Karpas-422 (cell line): ENCODE measurements at regions not wholly inside any gene's neighbourhood (a gene's known extent, or its start where the extent isn't known, plus 50 kb on each side); places are given as distances from the start of the nearest gene placed in this dataset.

ENCODE experiments used
- DNase-seq: peaks from one replicate; pipeline ENCODE4 v3.0.0-alpha.2; 2015
- H2AFZ ChIP-seq: fragments of 200-600 bp; sonication (generic); 2 replicates; pipeline ENCODE4 v1.6.1; 2014; ENCODE audit warnings: antibody characterized with exemption, low read length, mixed read lengths
- H3K27ac ChIP-seq: fragments of 200-600 bp; sonication (generic); 2 replicates; pipeline ENCODE4 v1.5.1; 2014; ENCODE audit warnings: mild to moderate bottlenecking, low read length, moderate library complexity
- H3K27me3 ChIP-seq: fragments of 200-600 bp; sonication (generic); 2 replicates; pipeline ENCODE4 v1.6.1; 2014; ENCODE audit warnings: low read length, mixed read lengths
- H3K36me3 ChIP-seq: fragments of 200-600 bp; sonication (generic); 2 replicates; pipeline ENCODE4 v1.6.1; 2014; ENCODE audit warnings: low read length, mixed read lengths; ENCODE audit not compliant: insufficient read depth
- H3K4me1 ChIP-seq: fragments of 200-600 bp; sonication (generic); 2 replicates; pipeline ENCODE4 v1.6.1; 2014; ENCODE audit warnings: mild to moderate bottlenecking, low read length, mixed read lengths
- H3K4me2 ChIP-seq: fragments of 200-600 bp; sonication (generic); 2 replicates; pipeline ENCODE4 v1.6.1; 2014; ENCODE audit warnings: low read length, low read depth, mild to moderate bottlenecking; ENCODE audit not compliant: poor library complexity, severe bottlenecking
- H3K4me3 ChIP-seq: fragments of 200-600 bp; sonication (generic); 2 replicates; pipeline ENCODE4 v1.5.1; 2014; ENCODE audit warnings: mild to moderate bottlenecking, antibody characterized with exemption, low read length, mixed read lengths
- H3K79me2 ChIP-seq: fragments of 200-600 bp; sonication (generic); 2 replicates; pipeline ENCODE4 v1.6.1; 2014; ENCODE audit warnings: mild to moderate bottlenecking, low read length, mixed read lengths
- H3K9ac ChIP-seq: fragments of 200-600 bp; sonication (generic); 2 replicates; pipeline ENCODE4 v1.6.0; 2014; ENCODE audit warnings: low read length
- H3K9me2 ChIP-seq: fragments of 200-600 bp; sonication (generic), shearing (Covaris generic); replicated peaks from 2 replicates; pipeline ENCODE4 v1.6.0; 2014; ENCODE audit warnings: mild to moderate bottlenecking, low read length, moderate library complexity; ENCODE audit not compliant: insufficient read depth
- H3K9me3 ChIP-seq: fragments of 300-700, 200-600 bp; sonication (generic); 2 replicates; pipeline ENCODE4 v1.6.1; 2014; ENCODE audit warnings: low read length, mixed read lengths
- H4K20me1 ChIP-seq: fragments of 200-600 bp; sonication (generic); 2 replicates; pipeline ENCODE4 v1.6.1; 2014; ENCODE audit warnings: mild to moderate bottlenecking, antibody characterized with exemption, low read length, low read depth; ENCODE audit not compliant: insufficient read depth

DNA sequence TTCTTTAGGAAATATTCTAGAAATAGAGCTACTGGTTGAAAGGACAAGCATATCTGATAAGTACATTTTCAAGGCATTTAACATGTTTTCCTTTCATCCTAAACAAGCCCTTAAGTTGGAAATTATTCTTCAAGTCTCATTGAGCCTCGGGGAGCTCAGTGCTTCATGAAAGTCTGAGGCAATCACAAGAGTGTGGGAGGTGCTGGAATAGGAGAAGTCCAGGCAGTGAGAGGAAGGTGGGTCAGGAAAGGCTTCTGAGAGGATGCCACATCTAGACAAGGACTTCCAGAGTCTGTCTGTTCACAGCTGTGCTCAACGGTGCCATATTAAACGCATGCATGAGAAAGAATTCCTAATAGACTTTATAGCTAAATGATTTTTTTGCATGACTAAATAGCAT, 69.8 kb downstream of the CD83 start:
- H3K9ac ChIP-seq = no peak overlapping the region
- no peak overlapping the region for H2AFZ ChIP-seq
- no peak overlapping the region for H3K4me2 ChIP-seq
- no peaks in the 10 kb centered on the region for H3K27me3 ChIP-seq
- no peaks in the 10 kb centered on the region for H3K79me2 ChIP-seq
- H3K4me3 ChIP-seq = no peak overlapping the region
- DNase-seq = no peak
- no peaks in the 10 kb centered on the region for H3K9me2 ChIP-seq
- no peak overlapping the region for H3K27ac ChIP-seq
- H3K36me3 ChIP-seq = no peaks in the 10 kb centered on the region
- H3K9me3 ChIP-seq = no peaks in the 10 kb centered on the region
- H4K20me1 ChIP-seq = no peaks in the 10 kb centered on the region
- H3K4me1 ChIP-seq = no peaks in the 10 kb centered on the region

GRCh38 chr6:14189074-14189473, 71.5 kb downstream of the CD83 start:
- no peak overlapping the region for H3K4me3 ChIP-seq
- H3K4me2 ChIP-seq = no peak overlapping the region
- no peak for DNase-seq
- no peak overlapping the region for H2AFZ ChIP-seq
- no peaks in the 10 kb centered on the region for H3K79me2 ChIP-seq
- H3K9me3 ChIP-seq = no peaks in the 10 kb centered on the region
- no peak overlapping the region for H3K9ac ChIP-seq
- H3K36me3 ChIP-seq = no peaks in the 10 kb centered on the region
- no peak overlapping the region for H3K27ac ChIP-seq
- H3K27me3 ChIP-seq = no peaks in the 10 kb centered on the region
- H4K20me1 ChIP-seq = no peaks in the 10 kb centered on the region
- no peaks in the 10 kb centered on the region for H3K9me2 ChIP-seq
- no peaks in the 10 kb centered on the region for H3K4me1 ChIP-seq

- Histone ChIP-seq H3K4me1 (no peaks in the 10 kb centered on the region), H3K9ac (no peak overlapping the region), H3K36me3 (no peaks in the 10 kb centered on the region)
Observed at GRCh38 chr6:14190191-14190928, 72.8 kb downstream of the CD83 start.

DNA sequence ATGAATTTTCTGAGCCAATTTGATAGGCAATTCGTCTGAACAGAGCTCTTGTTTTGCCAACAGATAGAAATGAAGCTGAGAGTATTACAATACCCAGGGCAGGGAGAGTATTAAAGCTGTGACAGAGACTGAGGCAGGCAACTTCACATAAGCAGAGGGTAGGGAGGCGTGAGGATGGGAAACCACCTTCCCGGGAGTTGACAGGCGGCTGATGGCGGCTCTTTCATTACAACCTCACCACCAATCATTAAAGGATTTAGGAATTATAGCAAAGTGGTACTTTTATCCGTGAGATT, 73.3 kb downstream of the CD83 start:
- H4K20me1 ChIP-seq = no peaks in the 10 kb centered on the region
- no peak overlapping the region for H3K4me3 ChIP-seq
- no peak overlapping the region for H3K27ac ChIP-seq
- no peaks in the 10 kb centered on the region for H3K4me1 ChIP-seq
- no peaks in the 10 kb centered on the region for H3K9me2 ChIP-seq
- H3K79me2 ChIP-seq = no peaks in the 10 kb centered on the region
- H3K4me2 ChIP-seq = no peak overlapping the region
- no peaks in the 10 kb centered on the region for H3K27me3 ChIP-seq
- H3K36me3 ChIP-seq = no peaks in the 10 kb centered on the region
- no peak overlapping the region for H3K9ac ChIP-seq
- no peaks in the 10 kb centered on the region for H3K9me3 ChIP-seq
- no peak overlapping the region for H2AFZ ChIP-seq
- DNase-seq = no peak

More at GRCh38 chr6:14190191-14190928, 72.8 kb downstream of the CD83 start:
- Histone ChIP-seq H3K4me3 (no peak overlapping the region), H2AFZ (no peak overlapping the region), H3K4me2 (no peak overlapping the region), H4K20me1 (no peaks in the 10 kb centered on the region), H3K79me2 (no peaks in the 10 kb centered on the region), H3K27me3 (no peaks in the 10 kb centered on the region), H3K9me3 (no peaks in the 10 kb centered on the region), H3K9me2 (no peaks in the 10 kb centered on the region), H3K27ac (no peak overlapping the region)
- no peak for DNase-seq

DNA sequence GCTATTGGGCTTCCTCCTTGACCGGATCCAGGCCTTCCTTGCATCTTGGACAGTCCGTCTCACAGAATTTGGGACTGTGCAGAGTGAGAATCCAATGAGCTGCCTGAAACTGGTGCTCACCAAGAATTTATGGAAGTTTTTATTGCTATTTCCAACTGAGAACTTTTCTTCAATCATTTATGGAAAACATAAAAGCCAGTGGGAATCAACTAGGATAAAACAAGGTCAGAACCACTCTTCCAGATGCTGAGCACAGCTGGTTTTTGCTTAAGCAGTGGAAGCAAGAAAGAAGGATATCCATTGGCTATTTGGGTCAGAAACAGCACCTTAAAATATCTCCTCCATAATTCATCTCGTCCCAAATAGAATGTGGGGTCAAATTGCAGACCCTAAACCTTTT, 74.2 kb downstream of the CD83 start:
- no peaks in the 10 kb centered on the region for H3K36me3 ChIP-seq

DNA sequence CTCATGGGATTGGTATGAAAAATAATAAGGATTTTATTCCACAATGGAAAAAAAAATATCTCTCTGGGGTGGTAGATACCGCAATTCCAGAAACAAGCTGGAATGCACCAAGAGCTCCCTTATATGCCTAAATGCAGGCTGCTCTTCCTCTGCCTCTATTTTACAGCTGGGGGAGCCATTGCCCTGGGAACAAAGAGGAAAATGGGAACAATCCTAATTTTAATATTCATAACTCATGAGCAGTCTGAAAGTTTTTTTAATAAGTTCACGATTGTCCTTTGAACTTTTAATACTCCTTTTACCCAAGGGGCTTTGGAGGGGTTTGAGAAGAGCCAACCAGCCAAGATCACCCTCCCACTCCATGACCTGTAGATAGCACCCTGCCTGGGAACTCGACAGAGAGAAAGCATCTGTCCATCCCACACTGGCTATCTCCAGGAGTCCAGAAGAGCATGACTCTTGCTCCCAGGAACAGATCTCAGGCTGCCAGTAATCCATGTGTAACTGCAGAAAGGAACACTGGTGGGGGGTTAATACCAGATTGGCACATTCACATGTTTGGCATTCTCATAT, 74.7 kb downstream of the CD83 start:
- H4K20me1 ChIP-seq = no peaks in the 10 kb centered on the region
- H3K9me3 ChIP-seq = no peaks in the 10 kb centered on the region
- H3K4me3 ChIP-seq = no peak overlapping the region
- no peaks in the 10 kb centered on the region for H3K27me3 ChIP-seq
- no peak overlapping the region for H3K27ac ChIP-seq
- H3K9ac ChIP-seq = no peak overlapping the region
- no peaks in the 10 kb centered on the region for H3K79me2 ChIP-seq
- H3K9me2 ChIP-seq = no peaks in the 10 kb centered on the region
- DNase-seq = no peak
- H3K36me3 ChIP-seq = no peaks in the 10 kb centered on the region
- no peak overlapping the region for H3K4me2 ChIP-seq
- no peaks in the 10 kb centered on the region for H3K4me1 ChIP-seq
- no peak overlapping the region for H2AFZ ChIP-seq

More for the DNA sequence above, 74.2 kb downstream of the CD83 start:
- Histone ChIP-seq H4K20me1 (no peaks in the 10 kb centered on the region), H3K27me3 (no peaks in the 10 kb centered on the region), H3K79me2 (no peaks in the 10 kb centered on the region), H2AFZ (no peak overlapping the region), H3K9ac (no peak overlapping the region), H3K9me3 (no peaks in the 10 kb centered on the region), H3K4me2 (no peak overlapping the region), H3K27ac (no peak overlapping the region), H3K4me1 (no peaks in the 10 kb centered on the region), H3K9me2 (no peaks in the 10 kb centered on the region), H3K4me3 (no peak overlapping the region)
- DNase-seq = no peak

DNA sequence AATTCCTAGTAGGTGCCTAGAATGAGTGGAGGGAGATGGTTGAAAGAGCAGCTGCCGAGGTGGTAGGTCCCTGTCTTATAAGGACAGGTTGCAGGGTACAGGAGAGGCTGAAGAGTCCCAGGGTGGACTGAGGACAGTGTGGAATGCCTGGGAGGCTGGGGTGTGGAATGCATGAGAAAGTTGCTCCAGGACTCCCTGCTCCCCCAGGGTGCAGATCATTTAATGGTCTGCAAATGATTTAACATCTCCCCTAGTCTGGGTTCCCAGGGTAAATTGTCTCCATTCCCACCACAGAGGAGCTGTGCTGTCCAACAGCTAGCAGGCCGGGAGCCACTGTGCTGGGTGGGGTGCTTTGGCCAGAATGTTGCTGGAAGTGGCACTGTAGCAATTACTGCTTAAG, 76.0 kb downstream of the CD83 start:
- no peaks in the 10 kb centered on the region for H3K79me2 ChIP-seq
- H3K9me2 ChIP-seq = no peaks in the 10 kb centered on the region

GRCh38 chr6:14194483-14194882, 76.9 kb downstream of the CD83 start:
- Histone ChIP-seq H2AFZ (no peak overlapping the region), H3K79me2 (no peaks in the 10 kb centered on the region), H3K9me2 (no peaks in the 10 kb centered on the region), H3K9me3 (no peaks in the 10 kb centered on the region), H3K36me3 (no peaks in the 10 kb centered on the region), H4K20me1 (no peaks in the 10 kb centered on the region), H3K4me1 (no peaks in the 10 kb centered on the region), H3K4me2 (no peak overlapping the region), H3K27me3 (no peaks in the 10 kb centered on the region), H3K9ac (no peak overlapping the region), H3K27ac (no peak overlapping the region), H3K4me3 (no peak overlapping the region)
- DNase-seq = no peak

More for the DNA sequence above, 76.0 kb downstream of the CD83 start:
- Histone ChIP-seq H3K9ac (no peak overlapping the region), H3K27me3 (no peaks in the 10 kb centered on the region), H2AFZ (no peak overlapping the region), H4K20me1 (no peaks in the 10 kb centered on the region), H3K4me3 (no peak overlapping the region), H3K27ac (no peak overlapping the region), H3K36me3 (no peaks in the 10 kb centered on the region), H3K4me1 (no peaks in the 10 kb centered on the region), H3K9me3 (no peaks in the 10 kb centered on the region), H3K4me2 (no peak overlapping the region)
- DNase-seq = no peak
